WI38 (cell line): ENCODE measurements at regions not wholly inside any gene's neighbourhood (a gene's known extent, or its start where the extent isn't known, plus 50 kb on each side); places are given as distances from the start of the nearest gene placed in this dataset.

Source experiments
- H3K4me3 ChIP-seq: 2 replicates; pipeline ENCODE4 v1.5.1; 2011; ENCODE audit warnings: low read depth, mild to moderate bottlenecking, control low read depth, low read length
- TF ChIP-seq, protein P1 (sequence below): IDR thresholded peaks from 2 replicates; pipeline ENCODE4 v1.5.1; 2012; ENCODE audit warnings: low read depth, mild to moderate bottlenecking, control low read depth, low read length

- TF ChIP-seq, protein P1, sequence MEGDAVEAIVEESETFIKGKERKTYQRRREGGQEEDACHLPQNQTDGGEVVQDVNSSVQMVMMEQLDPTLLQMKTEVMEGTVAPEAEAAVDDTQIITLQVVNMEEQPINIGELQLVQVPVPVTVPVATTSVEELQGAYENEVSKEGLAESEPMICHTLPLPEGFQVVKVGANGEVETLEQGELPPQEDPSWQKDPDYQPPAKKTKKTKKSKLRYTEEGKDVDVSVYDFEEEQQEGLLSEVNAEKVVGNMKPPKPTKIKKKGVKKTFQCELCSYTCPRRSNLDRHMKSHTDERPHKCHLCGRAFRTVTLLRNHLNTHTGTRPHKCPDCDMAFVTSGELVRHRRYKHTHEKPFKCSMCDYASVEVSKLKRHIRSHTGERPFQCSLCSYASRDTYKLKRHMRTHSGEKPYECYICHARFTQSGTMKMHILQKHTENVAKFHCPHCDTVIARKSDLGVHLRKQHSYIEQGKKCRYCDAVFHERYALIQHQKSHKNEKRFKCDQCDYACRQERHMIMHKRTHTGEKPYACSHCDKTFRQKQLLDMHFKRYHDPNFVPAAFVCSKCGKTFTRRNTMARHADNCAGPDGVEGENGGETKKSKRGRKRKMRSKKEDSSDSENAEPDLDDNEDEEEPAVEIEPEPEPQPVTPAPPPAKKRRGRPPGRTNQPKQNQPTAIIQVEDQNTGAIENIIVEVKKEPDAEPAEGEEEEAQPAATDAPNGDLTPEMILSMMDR, result no peak
- no peak overlapping the region for H3K4me3 ChIP-seq
These were observed 288.1 kb downstream of the SEC14L1 start for GRCh38 chr17:77428749-77429368.

DNA sequence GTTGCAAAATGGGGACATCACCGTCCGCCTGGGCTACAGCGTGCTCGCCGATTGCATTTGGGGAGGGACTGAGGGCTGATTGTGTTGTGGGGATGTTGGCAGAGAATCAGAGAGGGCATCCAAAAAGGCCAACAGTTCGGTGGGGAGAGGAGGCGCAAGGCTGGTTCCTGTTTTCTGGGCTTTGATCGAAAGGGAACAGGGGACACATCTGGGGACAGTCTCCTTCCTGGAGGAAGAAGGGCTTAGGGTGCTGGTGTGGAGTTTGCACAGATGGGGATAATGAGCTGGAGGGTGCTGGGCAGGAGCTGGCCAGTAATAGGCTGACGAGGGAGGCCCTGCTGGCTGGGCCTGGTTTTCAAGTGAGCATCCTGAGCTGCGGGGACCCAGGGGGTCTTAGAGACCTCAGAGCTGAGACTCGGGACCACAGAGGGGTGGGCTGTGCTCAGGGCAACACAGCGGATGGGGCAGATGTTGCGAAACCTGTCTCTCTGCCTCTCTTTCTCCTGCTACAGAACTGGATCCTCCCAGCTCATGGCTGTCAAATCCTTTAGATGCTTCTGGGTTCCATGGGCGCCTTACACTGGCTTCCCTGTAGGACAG is 288.7 kb downstream of the SEC14L1 start:
- no peak overlapping the region for H3K4me3 ChIP-seq
- TF ChIP-seq, protein P1, result no peak

DNA sequence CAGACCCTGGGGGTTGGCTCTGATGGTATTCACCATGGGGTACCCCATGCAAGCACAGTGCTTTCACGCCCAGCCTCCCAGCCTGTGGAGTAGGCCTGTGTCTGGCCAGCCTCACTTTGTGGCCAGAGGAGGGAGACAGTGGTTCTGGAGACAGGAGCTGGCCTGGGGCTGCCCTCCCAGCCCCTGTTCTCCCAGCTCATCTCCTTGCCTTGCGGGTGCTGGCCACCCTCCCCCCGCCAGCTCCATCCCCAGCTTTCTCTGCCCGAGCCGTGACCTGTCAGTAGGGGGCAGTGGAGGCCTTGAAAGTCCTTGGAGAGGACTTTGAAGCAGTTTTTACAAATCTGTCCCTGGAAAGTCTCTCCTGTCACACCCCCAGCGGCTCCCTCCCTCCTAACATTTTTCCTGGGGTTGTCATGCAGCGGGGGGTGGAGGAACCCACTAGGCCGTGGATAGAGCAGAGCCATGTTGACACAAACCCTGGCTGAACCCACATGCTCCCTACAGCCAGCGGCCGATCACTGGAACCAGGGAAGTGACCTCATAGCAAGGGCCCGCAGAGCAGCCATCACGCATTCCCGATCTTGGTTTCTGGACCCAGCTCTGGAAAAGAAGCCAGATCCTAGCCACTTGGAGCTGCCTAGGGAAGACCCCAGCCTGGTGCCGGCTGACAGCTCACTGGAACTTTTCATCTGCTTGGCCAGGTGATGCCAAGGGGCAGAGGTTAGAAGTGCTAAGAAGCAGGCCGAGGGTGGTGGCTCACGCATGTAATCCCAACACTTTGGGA is 289.4 kb downstream of the SEC14L1 start:
- H3K4me3 ChIP-seq, result no peak overlapping the region
- TF ChIP-seq, protein P1, result peak; percentile 86

DNA sequence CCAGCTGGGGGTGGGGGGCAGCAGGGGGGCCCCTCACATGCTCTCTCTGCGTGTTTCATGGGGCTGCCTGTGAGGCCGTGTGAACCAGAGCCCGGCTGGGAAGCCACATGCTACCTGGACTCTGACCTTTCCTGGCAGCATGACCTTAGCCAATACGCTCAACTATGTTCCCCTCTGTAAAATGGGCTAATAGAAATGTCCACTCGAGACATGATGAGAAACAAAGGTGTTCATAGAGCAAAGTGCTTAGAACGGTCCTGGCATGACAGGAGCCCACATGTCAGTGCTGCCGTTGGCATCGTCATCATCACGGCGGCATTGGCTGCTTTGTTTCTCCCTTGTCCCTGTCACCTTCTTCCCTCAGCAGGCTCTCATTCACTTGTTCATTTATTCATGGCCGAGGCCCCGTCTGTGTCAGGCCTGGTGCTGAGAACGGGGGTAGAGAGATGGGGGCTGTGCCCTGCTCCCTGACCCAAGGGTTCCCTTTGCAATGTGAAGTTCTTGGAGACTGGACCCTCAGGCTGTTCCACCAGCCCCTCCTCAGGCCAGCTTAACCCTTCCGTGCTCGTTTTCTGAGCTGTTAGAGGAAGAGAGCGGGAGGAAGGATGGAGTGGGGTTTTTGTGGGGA is 291.4 kb downstream of the SEC14L1 start:
- TF ChIP-seq, protein P1, result no peak
- H3K4me3 ChIP-seq, result no peak overlapping the region

DNA sequence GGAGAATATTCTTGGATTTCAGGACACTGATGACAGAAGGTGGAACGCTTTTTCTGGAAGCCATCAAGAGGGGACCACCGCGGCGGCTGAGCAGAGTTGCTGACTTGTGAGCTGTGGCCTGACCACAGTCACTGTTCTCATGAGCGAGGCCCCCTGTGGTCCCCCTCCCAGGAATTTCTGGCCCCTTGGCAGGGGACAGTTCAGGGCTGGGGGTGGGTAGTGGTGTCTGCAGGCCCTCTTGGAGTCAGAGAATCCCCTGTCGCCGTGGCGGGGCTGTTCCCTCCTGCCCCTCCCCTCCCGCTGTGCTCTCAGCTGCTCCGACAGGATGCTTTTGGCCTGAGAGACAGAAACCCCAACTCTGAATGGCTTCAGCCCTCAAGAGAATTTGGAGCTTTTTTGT is 292.0 kb downstream of the SEC14L1 start:
- no peak overlapping the region for H3K4me3 ChIP-seq
- TF ChIP-seq, protein P1, result no peak

- TF ChIP-seq, protein P1, result no peak
- no peak overlapping the region for H3K4me3 ChIP-seq
These were observed 292.8 kb downstream of the SEC14L1 start for GRCh38 chr17:77433385-77434135.
